Skin epidermis (tissue), 12 donors: ENCODE measurements at regions not wholly inside any gene's neighbourhood (a gene's known extent, or its start where the extent isn't known, plus 50 kb on each side); places are given as distances from the start of the nearest gene placed in this dataset.
"Not testable (repeated sequence)": the region's sequence is repeated elsewhere in the genome, so short reads cannot be mapped to it uniquely, and the experiment has no call there.

ENCODE experiments used
- H3K27ac ChIP-seq, 21 experiments: fragments of 200-600 bp; sonication (generic) in 11 of 21; one replicate each; pipeline ENCODE4 v1.5.0; 2020; ENCODE audit warnings: mild to moderate bottlenecking in 3 of 21, inconsistent platforms in 2 of 21, moderate library complexity in 2 of 21
- H3K4me3 ChIP-seq, 7 experiments: fragments of 200-600 bp; sonication (generic) in 2 of 7; one replicate each; pipeline ENCODE4 v1.5.0; 2020; ENCODE audit warnings: inconsistent platforms in 2 of 7, mild to moderate bottlenecking in 2 of 7, moderate library complexity in 1 of 7

GRCh38 chr21:39084979-39085729 is 98.1 kb downstream of the PSMG1 start:
- Histone ChIP-seq H3K4me3 (no peak overlapping the region), H3K27ac (peak overlapping the region in 5 of 21 experiments; percentile 5 to 87 (median 38))

GRCh38 chr21:39084073-39084472 is 99.2 kb downstream of the PSMG1 start:
- H3K27ac ChIP-seq, result peak overlapping the region in 13 of 21 experiments; percentile 5 to 87 (median 57)

GRCh38 chr21:39083377-39084008 is 99.8 kb downstream of the PSMG1 start:
- H3K4me3 ChIP-seq, result no peak overlapping the region
- H3K27ac ChIP-seq, result peak overlapping the region in 16 of 21 experiments; percentile 29 to 87 (median 73)

More at GRCh38 chr21:39084073-39084472, 99.2 kb downstream of the PSMG1 start:
- H3K4me3 ChIP-seq, result no peak overlapping the region

GRCh38 chr21:39082656-39083376 is 100.4 kb downstream of the PSMG1 start:
- peak overlapping the region in 16 of 21 experiments; percentile 22 to 87 (median 73) for H3K27ac ChIP-seq
- H3K4me3 ChIP-seq, result peak overlapping the region in 3 of 7 experiments; percentile 11 to 23 (median 16)

- peak overlapping the region in 3 of 21 experiments; percentile 0 to 41 (median 1) for H3K27ac ChIP-seq
These were observed 102.9 kb downstream of the PSMG1 start for GRCh38 chr21:39080366-39080765.

GRCh38 chr21:39079617-39080016 is 103.6 kb downstream of the PSMG1 start:
- H3K27ac ChIP-seq, result peak overlapping the region in 7 of 21 experiments; percentile 1 to 58 (median 45)
- no peak overlapping the region for H3K4me3 ChIP-seq

More at GRCh38 chr21:39080366-39080765, 102.9 kb downstream of the PSMG1 start:
- no peak overlapping the region for H3K4me3 ChIP-seq

- no peak overlapping the region for H3K4me3 ChIP-seq
- H3K27ac ChIP-seq, result peak overlapping the region in 13 of 21 experiments; percentile 1 to 72 (median 43)
These were observed 104.8 kb downstream of the PSMG1 start for GRCh38 chr21:39078322-39079065.

- peak overlapping the region in 2 of 21 experiments; percentile 16 to 45 for H3K27ac ChIP-seq
- no peak overlapping the region for H3K4me3 ChIP-seq
These were observed 105.4 kb downstream of the PSMG1 start for GRCh38 chr21:39077876-39078275.

- peak overlapping the region in 4 of 21 experiments; percentile 14 to 73 (median 63) for H3K27ac ChIP-seq
- H3K4me3 ChIP-seq, result no peak overlapping the region
These were observed 108.7 kb downstream of the PSMG1 start for GRCh38 chr21:39074508-39074907.

- peak overlapping the region in 6 of 21 experiments; percentile 39 to 73 (median 52) for H3K27ac ChIP-seq
These were observed 109.5 kb downstream of the PSMG1 start for GRCh38 chr21:39073717-39074116.

GRCh38 chr21:39073063-39073462 is 110.2 kb downstream of the PSMG1 start:
- H3K4me3 ChIP-seq, result no peak overlapping the region
- H3K27ac ChIP-seq, result peak overlapping the region in 8 of 21 experiments; percentile 1 to 74 (median 53)

More at GRCh38 chr21:39073717-39074116, 109.5 kb downstream of the PSMG1 start:
- H3K4me3 ChIP-seq, result no peak overlapping the region

- peak overlapping the region in 12 of 21 experiments; percentile 1 to 74 (median 55) for H3K27ac ChIP-seq
These were observed 110.8 kb downstream of the PSMG1 start for GRCh38 chr21:39072468-39072867.

GRCh38 chr21:39071623-39072214 is 111.5 kb downstream of the PSMG1 start:
- H3K27ac ChIP-seq, result peak overlapping the region in 10 of 21 experiments; percentile 1 to 74 (median 44)
- H3K4me3 ChIP-seq, result no peak overlapping the region

More at GRCh38 chr21:39072468-39072867, 110.8 kb downstream of the PSMG1 start:
- no peak overlapping the region for H3K4me3 ChIP-seq

GRCh38 chr21:39069856-39070255 is 113.4 kb downstream of the PSMG1 start:
- H3K4me3 ChIP-seq, H3K27ac ChIP-seq: not testable (repeated sequence)

- peak overlapping the region in 5 of 21 experiments; percentile 17 to 64 (median 35) for H3K27ac ChIP-seq
- no peak overlapping the region for H3K4me3 ChIP-seq
These were observed 116.1 kb downstream of the PSMG1 start for GRCh38 chr21:39066829-39067780.

GRCh38 chr21:39065917-39066316 is 117.3 kb downstream of the PSMG1 start:
- H3K4me3 ChIP-seq, result no peak overlapping the region
- no peak overlapping the region for H3K27ac ChIP-seq

- Histone ChIP-seq H3K27ac (no peak overlapping the region), H3K4me3 (no peak overlapping the region)
These were observed 118.8 kb downstream of the PSMG1 start for GRCh38 chr21:39064325-39065012.
